ENCODE measurements at regions not wholly inside any gene's neighbourhood (a gene's known extent, or its start where the extent isn't known, plus 50 kb on each side); places are given as distances from the start of the nearest gene placed in this dataset.

GRCh38 chrX:3771766-3772165, 58.3 kb upstream of the PRKX start:
- TF ChIP-seq ZNF398 (CRISPR knock-in tag; IDR thresholded peaks at IDR 0.05) (no peak), HCFC1 (IDR thresholded peaks at IDR 0.05; ENCODE audit: low read depth, low read length) (no peak), ZBTB17 (CRISPR knock-in tag; IDR thresholded peaks at IDR 0.05) (no peak), SETDB1 (IDR thresholded peaks at IDR 0.05; ENCODE audit: low read length) (no peak)
- TF ChIP-seq, protein P1, sequence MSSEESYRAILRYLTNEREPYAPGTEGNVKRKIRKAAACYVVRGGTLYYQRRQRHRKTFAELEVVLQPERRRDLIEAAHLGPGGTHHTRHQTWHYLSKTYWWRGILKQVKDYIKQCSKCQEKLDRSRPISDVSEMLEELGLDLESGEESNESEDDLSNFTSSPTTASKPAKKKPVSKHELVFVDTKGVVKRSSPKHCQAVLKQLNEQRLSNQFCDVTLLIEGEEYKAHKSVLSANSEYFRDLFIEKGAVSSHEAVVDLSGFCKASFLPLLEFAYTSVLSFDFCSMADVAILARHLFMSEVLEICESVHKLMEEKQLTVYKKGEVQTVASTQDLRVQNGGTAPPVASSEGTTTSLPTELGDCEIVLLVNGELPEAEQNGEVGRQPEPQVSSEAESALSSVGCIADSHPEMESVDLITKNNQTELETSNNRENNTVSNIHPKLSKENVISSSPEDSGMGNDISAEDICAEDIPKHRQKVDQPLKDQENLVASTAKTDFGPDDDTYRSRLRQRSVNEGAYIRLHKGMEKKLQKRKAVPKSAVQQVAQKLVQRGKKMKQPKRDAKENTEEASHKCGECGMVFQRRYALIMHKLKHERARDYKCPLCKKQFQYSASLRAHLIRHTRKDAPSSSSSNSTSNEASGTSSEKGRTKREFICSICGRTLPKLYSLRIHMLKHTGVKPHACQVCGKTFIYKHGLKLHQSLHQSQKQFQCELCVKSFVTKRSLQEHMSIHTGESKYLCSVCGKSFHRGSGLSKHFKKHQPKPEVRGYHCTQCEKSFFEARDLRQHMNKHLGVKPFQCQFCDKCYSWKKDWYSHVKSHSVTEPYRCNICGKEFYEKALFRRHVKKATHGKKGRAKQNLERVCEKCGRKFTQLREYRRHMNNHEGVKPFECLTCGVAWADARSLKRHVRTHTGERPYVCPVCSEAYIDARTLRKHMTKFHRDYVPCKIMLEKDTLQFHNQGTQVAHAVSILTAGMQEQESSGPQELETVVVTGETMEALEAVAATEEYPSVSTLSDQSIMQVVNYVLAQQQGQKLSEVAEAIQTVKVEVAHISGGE (CRISPR knock-in tag; IDR thresholded peaks at IDR 0.05), result no peak
